Brain microvascular endothelial cell (primary cell): ENCODE measurements at regions not wholly inside any gene's neighbourhood (a gene's known extent, or its start where the extent isn't known, plus 50 kb on each side); places are given as distances from the start of the nearest gene placed in this dataset.

Experiments used
- DNase-seq: peaks from one replicate; pipeline ENCODE4 v3.0.0-alpha.2; 2020
- H3K27ac ChIP-seq: fragments of 250-450 bp; sonication (Bioruptor Pico); 2 replicates; pipeline ENCODE4 v1.5.1; 2020; ENCODE audit warnings: mild to moderate bottlenecking, moderate library complexity
- H3K27me3 ChIP-seq: fragments of 250-450 bp; sonication (Bioruptor Pico); replicated peaks from 2 replicates; pipeline ENCODE4 v1.5.1; 2020; ENCODE audit warnings: mild to moderate bottlenecking
- H3K36me3 ChIP-seq: fragments of 250-450 bp; sonication (Bioruptor Pico); replicated peaks from 2 replicates; pipeline ENCODE4 v1.5.1; 2020; ENCODE audit warnings: mild to moderate bottlenecking
- H3K4me3 ChIP-seq: 2 replicates; pipeline ENCODE4 v1.5.1; 2011; ENCODE audit warnings: low read depth, mild to moderate bottlenecking, control low read depth, low read length, moderate library complexity
- CTCF ChIP-seq: IDR thresholded peaks from 2 replicates; pipeline ENCODE4 v1.5.1; 2011; ENCODE audit warnings: low read depth, mild to moderate bottlenecking, moderate library complexity, low read length, control low read depth, inconsistent platforms; ENCODE audit errors: missing control alignments
- in situ Hi-C: cut with HindIII; loops from 2 replicates; pipeline ENCODE4 v1.10.0; 2017; ENCODE audit warnings: low sequenced_read_pairs, low pct_ligation_motif_present

GRCh38 chr10:76719006-76719405 lies 918.6 kb downstream of the KCNMA1 start:
- TF ChIP-seq CTCF = no peak
- in situ Hi-C loops = no loop called here
- H3K27ac ChIP-seq = no peak overlapping the region
- no peaks in the 10 kb centered on the region for H3K36me3 ChIP-seq
- no peak for DNase-seq
- H3K4me3 ChIP-seq = no peak overlapping the region
- H3K27me3 ChIP-seq = no peaks in the 10 kb centered on the region

- no peaks in the 10 kb centered on the region for H3K27me3 ChIP-seq
- no peaks in the 10 kb centered on the region for H3K36me3 ChIP-seq
- H3K4me3 ChIP-seq = no peak overlapping the region
- peak; percentile 47 for DNase-seq
- TF ChIP-seq CTCF = no peak
- H3K27ac ChIP-seq = peak overlapping the region; percentile 24
- in situ Hi-C loops = no loop called here
Measured at GRCh38 chr10:76717141-76717540, 920.5 kb downstream of the KCNMA1 start.

GRCh38 chr10:76711222-76711997 lies 926.2 kb downstream of the KCNMA1 start:
- in situ Hi-C loops = no loop called here
- DNase-seq = no peak
- Histone ChIP-seq H3K27me3 (no peaks in the 10 kb centered on the region), H3K36me3 (no peaks in the 10 kb centered on the region), H3K4me3 (no peak overlapping the region), H3K27ac (no peak overlapping the region)
- TF ChIP-seq CTCF = no peak

- Histone ChIP-seq H3K27me3 (no peaks in the 10 kb centered on the region), H3K36me3 (no peaks in the 10 kb centered on the region), H3K4me3 (no peak overlapping the region), H3K27ac (no peak overlapping the region)
- in situ Hi-C loops = no loop called here
- no peak for DNase-seq
- TF ChIP-seq CTCF = no peak
Measured at GRCh38 chr10:76700241-76700640, 937.4 kb downstream of the KCNMA1 start.

- in situ Hi-C loops = no loop called here
- DNase-seq = no peak
- TF ChIP-seq CTCF = peak; percentile 39
- Histone ChIP-seq H3K27ac (no peak overlapping the region), H3K36me3 (no peaks in the 10 kb centered on the region), H3K4me3 (no peak overlapping the region), H3K27me3 (no peaks in the 10 kb centered on the region)
Measured at GRCh38 chr10:76697923-76698322, 939.7 kb downstream of the KCNMA1 start.

GRCh38 chr10:76695069-76695468 lies 942.5 kb downstream of the KCNMA1 start:
- no peak for DNase-seq
- in situ Hi-C loops = no loop called here
- no peaks in the 10 kb centered on the region for H3K27me3 ChIP-seq
- H3K36me3 ChIP-seq = no peaks in the 10 kb centered on the region
- TF ChIP-seq CTCF = no peak
- H3K4me3 ChIP-seq = no peak overlapping the region
- no peak overlapping the region for H3K27ac ChIP-seq
